ENCODE measurements at regions not wholly inside any gene's neighbourhood (a gene's known extent, or its start where the extent isn't known, plus 50 kb on each side); places are given as distances from the start of the nearest gene placed in this dataset.

GRCh38 chr5:130954336-130954735, 210.7 kb downstream of the HINT1 start:
- no peak for TF ChIP-seq CTCF (conservative IDR thresholded peaks at IDR 0.05)
- H3K27ac ChIP-seq: no peak overlapping the region

DNA sequence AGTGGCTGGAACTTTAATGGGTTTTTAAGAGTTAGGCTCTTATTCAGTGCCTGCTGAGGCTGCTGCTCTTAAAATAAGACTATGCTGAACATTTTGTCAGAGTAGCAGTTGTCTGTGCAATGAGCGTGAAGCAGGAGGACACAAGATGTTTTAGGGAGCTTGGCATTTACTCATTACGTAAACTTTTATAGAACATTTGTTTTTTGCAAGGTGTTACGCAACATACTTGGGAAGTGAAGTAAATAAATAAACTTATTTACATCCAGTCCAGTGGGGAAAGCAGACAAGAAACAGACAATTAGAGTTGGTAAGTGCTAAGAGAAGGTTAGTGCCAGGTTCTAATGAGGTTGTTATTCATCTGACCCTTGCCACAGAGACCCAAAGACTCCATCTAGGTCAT, 226.0 kb downstream of the HINT1 start:
- no peak for TF ChIP-seq CTCF (conservative IDR thresholded peaks at IDR 0.05)
- no peak overlapping the region for H3K27ac ChIP-seq

GRCh38 chr5:130937046-130937445, 228.0 kb downstream of the HINT1 start:
- no peak overlapping the region for H3K27ac ChIP-seq
- no peak for TF ChIP-seq CTCF (conservative IDR thresholded peaks at IDR 0.05)

GRCh38 chr5:130923543-130924124, 241.4 kb downstream of the HINT1 start:
- H3K27ac ChIP-seq: no peak overlapping the region
- no peak for TF ChIP-seq CTCF (conservative IDR thresholded peaks at IDR 0.05)

DNA sequence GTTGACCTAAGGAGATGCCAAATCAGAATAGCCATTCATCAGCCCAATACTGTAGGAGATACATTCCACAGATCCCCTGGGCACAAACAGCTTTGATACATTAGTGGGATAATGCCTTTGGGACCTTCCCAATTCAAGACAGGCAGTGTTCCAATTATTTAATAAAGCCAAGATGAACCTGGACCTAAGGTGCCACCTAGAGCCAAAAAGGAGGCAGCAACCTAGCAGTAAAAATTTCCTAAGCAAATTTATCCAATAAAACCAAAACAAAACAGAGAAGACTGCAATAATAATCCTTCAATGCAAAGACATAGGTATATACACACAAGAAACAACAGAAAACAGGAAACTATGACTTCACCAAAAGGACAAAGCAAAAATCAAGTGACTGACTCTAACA, 253.0 kb downstream of the HINT1 start:
- H3K27ac ChIP-seq: no peak overlapping the region

DNA sequence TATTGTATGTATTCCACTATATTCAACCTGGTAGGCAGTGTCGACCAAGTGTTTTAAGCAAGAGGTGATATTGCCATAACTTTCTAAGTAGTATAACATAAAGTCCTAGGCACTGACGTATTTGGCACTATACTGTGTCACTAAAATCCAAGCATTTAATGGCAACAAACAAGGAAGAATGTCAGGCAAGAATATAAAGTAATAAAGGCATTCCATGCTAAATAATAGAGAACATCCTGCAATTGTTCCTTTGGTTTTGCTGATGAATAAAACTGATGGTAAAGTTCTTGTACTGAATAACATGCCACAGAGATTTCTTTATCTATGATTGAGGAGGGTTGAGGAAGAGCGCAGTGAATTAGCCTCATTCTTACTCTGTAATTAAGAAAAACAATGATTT, 256.9 kb downstream of the HINT1 start:
- H3K27ac ChIP-seq: no peak overlapping the region
- no peak for TF ChIP-seq CTCF (conservative IDR thresholded peaks at IDR 0.05)

More for the DNA sequence above, 253.0 kb downstream of the HINT1 start:
- peak; percentile 32; the same call in 1 of the 2 replicates for TF ChIP-seq CTCF (conservative IDR thresholded peaks at IDR 0.05)

DNA sequence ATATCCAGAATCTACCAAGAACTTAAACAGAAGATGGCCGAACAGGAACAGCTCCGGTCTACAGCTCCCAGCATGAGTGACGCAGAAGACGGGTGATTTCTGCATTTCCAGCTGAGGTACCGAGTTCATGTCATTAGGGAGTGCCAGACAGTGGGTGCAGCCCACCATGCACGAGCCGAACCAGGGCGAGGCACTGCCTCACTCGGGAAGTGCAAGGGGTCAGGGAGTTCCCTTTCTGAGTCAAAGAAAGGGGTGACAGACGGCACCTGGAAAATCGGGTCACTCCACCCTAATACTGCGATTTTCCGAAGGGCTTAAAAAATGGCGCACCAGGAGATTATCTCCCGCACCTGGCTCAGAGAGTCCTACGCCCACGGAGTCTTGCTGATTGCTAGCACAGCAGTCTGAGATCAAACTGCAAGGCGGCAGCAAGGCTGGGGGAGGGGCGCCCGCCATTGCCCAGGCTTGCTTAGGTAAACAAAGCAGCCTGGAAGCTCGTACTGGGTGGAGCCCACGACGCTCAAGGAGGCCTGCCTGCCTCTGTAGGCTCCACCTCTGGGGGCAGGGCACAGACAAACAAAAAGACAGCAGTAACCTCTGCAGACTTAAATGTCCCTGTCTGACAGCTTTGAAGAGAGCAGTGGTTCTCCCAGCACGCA, 267.4 kb downstream of the HINT1 start:
- H3K27ac ChIP-seq: peak overlapping the region; percentile 88

GRCh38 chr5:130897181-130897536, 267.9 kb downstream of the HINT1 start:
- H3K27ac ChIP-seq: peak overlapping the region; percentile 88

All from VCaP (cell line).